SK-N-SH (cell line): ENCODE measurements at regions not wholly inside any gene's neighbourhood (a gene's known extent, or its start where the extent isn't known, plus 50 kb on each side); places are given as distances from the start of the nearest gene placed in this dataset.

ENCODE experiments used
- ELF1 ChIP-seq: IDR thresholded peaks from 2 replicates; pipeline ENCODE4 v1.4.0; 2012
- EP300 ChIP-seq, 2 experiments: IDR thresholded peaks; 2 replicates each; pipeline versions ENCODE4 v1.4.0 to v1.6.1; 2012; ENCODE audit warnings: borderline replicate concordance in 1 of 2, low read depth in 1 of 2, low read length in 1 of 2
- POLR2AphosphoS5 ChIP-seq: IDR thresholded peaks from 2 replicates; pipeline ENCODE4 v1.6.1; 2012; ENCODE audit warnings: low read depth, low read length
- YY1 ChIP-seq: IDR thresholded peaks from 2 replicates; pipeline ENCODE4 v1.4.0; 2012; ENCODE audit warnings: low read depth, mild to moderate bottlenecking
- TF ChIP-seq, protein P1 (sequence below): fragments of 200-600 bp; sonication (generic); IDR thresholded peaks from 2 replicates; pipeline ENCODE4 v1.6.1; 2017; ENCODE audit warnings: antibody characterized with exemption, mild to moderate bottlenecking, moderate library complexity
- TF ChIP-seq, protein P2 (sequence below): IDR thresholded peaks from 2 replicates; pipeline ENCODE4 v1.6.1; 2012; ENCODE audit warnings: mild to moderate bottlenecking, low read depth, low read length, moderate library complexity

DNA sequence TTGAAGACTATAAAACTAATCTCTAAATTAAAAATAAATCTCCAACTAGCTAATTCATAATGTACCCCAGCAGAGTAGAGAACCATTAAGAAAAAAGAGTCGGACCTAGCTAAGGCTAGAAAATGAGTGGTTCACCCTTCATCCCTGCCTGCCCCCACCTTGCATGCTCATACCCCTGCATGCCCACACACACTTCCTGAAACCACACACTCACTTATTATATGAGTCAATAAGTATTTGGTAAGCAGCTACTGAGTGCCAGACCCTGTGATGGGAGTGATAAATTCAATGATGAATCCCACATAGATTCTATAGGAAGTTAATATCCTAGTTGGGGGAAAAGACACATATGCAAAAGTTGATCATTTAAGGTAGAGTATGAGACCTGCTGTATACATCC lies 152.9 kb upstream of the INHBA start:
- TF ChIP-seq, protein P1, sequence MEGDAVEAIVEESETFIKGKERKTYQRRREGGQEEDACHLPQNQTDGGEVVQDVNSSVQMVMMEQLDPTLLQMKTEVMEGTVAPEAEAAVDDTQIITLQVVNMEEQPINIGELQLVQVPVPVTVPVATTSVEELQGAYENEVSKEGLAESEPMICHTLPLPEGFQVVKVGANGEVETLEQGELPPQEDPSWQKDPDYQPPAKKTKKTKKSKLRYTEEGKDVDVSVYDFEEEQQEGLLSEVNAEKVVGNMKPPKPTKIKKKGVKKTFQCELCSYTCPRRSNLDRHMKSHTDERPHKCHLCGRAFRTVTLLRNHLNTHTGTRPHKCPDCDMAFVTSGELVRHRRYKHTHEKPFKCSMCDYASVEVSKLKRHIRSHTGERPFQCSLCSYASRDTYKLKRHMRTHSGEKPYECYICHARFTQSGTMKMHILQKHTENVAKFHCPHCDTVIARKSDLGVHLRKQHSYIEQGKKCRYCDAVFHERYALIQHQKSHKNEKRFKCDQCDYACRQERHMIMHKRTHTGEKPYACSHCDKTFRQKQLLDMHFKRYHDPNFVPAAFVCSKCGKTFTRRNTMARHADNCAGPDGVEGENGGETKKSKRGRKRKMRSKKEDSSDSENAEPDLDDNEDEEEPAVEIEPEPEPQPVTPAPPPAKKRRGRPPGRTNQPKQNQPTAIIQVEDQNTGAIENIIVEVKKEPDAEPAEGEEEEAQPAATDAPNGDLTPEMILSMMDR: no peak
- TF ChIP-seq EP300 (IDR thresholded peaks at IDR 0.05; ENCODE audit: borderline replicate concordance in 1 of 2, low read depth in 1 of 2, low read length in 1 of 2) (no peak), POLR2AphosphoS5 (no peak), YY1 (no peak), ELF1 (no peak)
- TF ChIP-seq, protein P2, sequence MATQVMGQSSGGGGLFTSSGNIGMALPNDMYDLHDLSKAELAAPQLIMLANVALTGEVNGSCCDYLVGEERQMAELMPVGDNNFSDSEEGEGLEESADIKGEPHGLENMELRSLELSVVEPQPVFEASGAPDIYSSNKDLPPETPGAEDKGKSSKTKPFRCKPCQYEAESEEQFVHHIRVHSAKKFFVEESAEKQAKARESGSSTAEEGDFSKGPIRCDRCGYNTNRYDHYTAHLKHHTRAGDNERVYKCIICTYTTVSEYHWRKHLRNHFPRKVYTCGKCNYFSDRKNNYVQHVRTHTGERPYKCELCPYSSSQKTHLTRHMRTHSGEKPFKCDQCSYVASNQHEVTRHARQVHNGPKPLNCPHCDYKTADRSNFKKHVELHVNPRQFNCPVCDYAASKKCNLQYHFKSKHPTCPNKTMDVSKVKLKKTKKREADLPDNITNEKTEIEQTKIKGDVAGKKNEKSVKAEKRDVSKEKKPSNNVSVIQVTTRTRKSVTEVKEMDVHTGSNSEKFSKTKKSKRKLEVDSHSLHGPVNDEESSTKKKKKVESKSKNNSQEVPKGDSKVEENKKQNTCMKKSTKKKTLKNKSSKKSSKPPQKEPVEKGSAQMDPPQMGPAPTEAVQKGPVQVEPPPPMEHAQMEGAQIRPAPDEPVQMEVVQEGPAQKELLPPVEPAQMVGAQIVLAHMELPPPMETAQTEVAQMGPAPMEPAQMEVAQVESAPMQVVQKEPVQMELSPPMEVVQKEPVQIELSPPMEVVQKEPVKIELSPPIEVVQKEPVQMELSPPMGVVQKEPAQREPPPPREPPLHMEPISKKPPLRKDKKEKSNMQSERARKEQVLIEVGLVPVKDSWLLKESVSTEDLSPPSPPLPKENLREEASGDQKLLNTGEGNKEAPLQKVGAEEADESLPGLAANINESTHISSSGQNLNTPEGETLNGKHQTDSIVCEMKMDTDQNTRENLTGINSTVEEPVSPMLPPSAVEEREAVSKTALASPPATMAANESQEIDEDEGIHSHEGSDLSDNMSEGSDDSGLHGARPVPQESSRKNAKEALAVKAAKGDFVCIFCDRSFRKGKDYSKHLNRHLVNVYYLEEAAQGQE: no peak
